ENCODE measurements at regions not wholly inside any gene's neighbourhood (a gene's known extent, or its start where the extent isn't known, plus 50 kb on each side); places are given as distances from the start of the nearest gene placed in this dataset.
A peak's percentile ranks its signal among the peaks of the same experiment; 100 is the strongest.
"Not testable (repeated sequence)": the region's sequence is repeated elsewhere in the genome, so short reads cannot be mapped to it uniquely, and the experiment has no call there.

GRCh38 chr18:59070181-59070912 lies 69.3 kb upstream of the SEC11C start:
- Histone ChIP-seq H3K4me3 (no peak overlapping the region), H3K27me3 (no peaks in the 10 kb centered on the region), H3K36me3 (no peaks in the 10 kb centered on the region), H3K9me3 (no peaks in the 10 kb centered on the region), H3K27ac (no peak overlapping the region), H3K4me1 (no peaks in the 10 kb centered on the region)
- intact Hi-C loops (cut with DNase I; ENCODE audit: low total_unique reads) = loop anchor here (5.0 kb wide), 2 partner anchors 288 to 303 kb away; no protein-coding TSS in a partner anchor
- TF ChIP-seq POLR2A (IDR thresholded peaks at IDR 0.05) (peak in 1 of 2 donors; percentile 14), CTCF (IDR thresholded peaks at IDR 0.05) (peak; percentile 83 to 88 (median 86))
- peak; percentile 83 to 88 for DNase-seq

- H3K4me3 ChIP-seq = no peak overlapping the region
- H3K36me3 ChIP-seq = no peaks in the 10 kb centered on the region
- intact Hi-C loops (cut with DNase I; ENCODE audit: low total_unique reads) = loop anchor here (5.0 kb wide), 2 partner anchors 291 to 306 kb away; no protein-coding TSS in a partner anchor
- no peak for DNase-seq
- H3K27ac ChIP-seq = no peak overlapping the region
- H3K4me1 ChIP-seq = no peaks in the 10 kb centered on the region
- H3K9me3 ChIP-seq = no peaks in the 10 kb centered on the region
- no peaks in the 10 kb centered on the region for H3K27me3 ChIP-seq
- no peak for TF ChIP-seq POLR2A (IDR thresholded peaks at IDR 0.05)
- TF ChIP-seq CTCF (IDR thresholded peaks at IDR 0.05) = no peak
Observed at GRCh38 chr18:59072727-59073421, 66.8 kb upstream of the SEC11C start.

DNA sequence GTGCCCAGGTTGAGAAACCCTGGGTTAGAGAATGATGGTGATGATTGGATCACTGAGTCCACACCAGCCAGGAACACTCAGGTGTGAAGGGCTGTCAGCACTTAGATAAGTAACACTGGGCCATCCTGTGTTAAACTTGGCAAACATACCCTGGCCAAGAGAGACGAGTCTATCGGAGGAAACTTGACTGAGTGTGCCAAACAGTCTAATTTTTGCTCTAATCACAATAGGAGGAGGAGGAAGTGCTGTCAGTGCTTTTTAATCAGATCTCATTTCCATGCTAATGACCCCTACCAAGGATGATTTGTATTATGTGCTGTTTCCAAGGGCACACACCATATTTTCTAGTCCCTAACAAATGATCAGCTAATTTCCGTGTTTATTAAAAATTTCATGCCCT lies 63.8 kb upstream of the SEC11C start:
- Histone ChIP-seq H3K4me1 (no peaks in the 10 kb centered on the region), H3K27ac (no peak overlapping the region), H3K27me3 (no peaks in the 10 kb centered on the region), H3K36me3 (no peaks in the 10 kb centered on the region), H3K9me3 (no peaks in the 10 kb centered on the region), H3K4me3 (no peak overlapping the region)
- TF ChIP-seq CTCF (IDR thresholded peaks at IDR 0.05) (no peak), POLR2A (IDR thresholded peaks at IDR 0.05) (no peak)
- DNase-seq = no peak
- intact Hi-C loops (cut with DNase I; ENCODE audit: low total_unique reads) = no loop called here

- TF ChIP-seq CTCF (IDR thresholded peaks at IDR 0.05) (no peak), POLR2A (IDR thresholded peaks at IDR 0.05) (no peak)
- DNase-seq = no peak
- Histone ChIP-seq H3K4me3 (no peak overlapping the region), H3K27ac (no peak overlapping the region), H3K36me3 (no peaks in the 10 kb centered on the region), H3K4me1 (no peaks in the 10 kb centered on the region), H3K9me3 (no peaks in the 10 kb centered on the region), H3K27me3 (no peaks in the 10 kb centered on the region)
- intact Hi-C loops (cut with DNase I; ENCODE audit: low total_unique reads) = no loop called here
Observed at GRCh38 chr18:59079264-59079663, 60.4 kb upstream of the SEC11C start.

DNA sequence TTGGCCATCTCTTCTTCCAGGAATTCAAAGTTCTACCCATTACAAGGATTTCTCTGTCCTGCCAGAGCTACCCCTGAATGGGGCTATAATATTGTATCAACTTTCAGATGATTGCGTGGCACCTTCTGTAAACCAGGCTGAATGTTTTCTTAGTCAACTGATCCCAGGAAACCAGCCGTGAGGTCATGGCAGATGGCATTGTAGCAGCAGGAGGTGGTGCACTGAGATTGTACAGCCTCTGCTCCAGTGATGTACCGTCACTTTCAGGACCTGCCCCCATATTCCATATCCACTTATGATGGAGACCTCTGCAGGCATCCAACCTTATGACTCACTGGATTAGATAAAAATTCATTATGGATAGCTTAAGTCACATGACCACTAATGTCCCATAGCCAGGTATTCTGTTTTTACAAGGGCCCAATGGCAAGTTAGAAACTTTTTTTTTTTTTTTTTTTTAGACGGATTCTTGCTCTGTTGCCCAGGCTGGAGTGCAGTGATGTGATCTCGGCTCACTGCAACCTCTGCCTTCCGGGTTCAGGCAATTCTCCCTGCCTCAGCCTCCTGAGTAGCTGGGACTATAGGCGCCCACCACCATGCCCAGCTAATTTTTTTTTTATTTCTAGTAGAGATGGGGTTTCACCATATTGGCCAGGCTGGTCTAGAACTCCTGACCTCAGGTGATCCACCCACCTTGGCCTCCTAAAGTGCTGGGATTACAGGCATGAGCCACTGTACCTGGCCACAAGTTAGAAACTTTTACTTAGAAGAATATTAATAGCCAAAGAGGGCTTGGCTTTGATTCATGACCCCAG lies 59.8 kb upstream of the SEC11C start:
- H3K9me3 ChIP-seq; H3K36me3 ChIP-seq; H3K27me3 ChIP-seq; intact Hi-C loops (cut with DNase I; ENCODE audit: low total_unique reads); H3K4me1 ChIP-seq; H3K4me3 ChIP-seq; DNase-seq; H3K27ac ChIP-seq: not testable (repeated sequence)

Data from uterus (tissue), 3 donors.